Fibroblast of pulmonary artery (primary cell): ENCODE measurements at regions not wholly inside any gene's neighbourhood (a gene's known extent, or its start where the extent isn't known, plus 50 kb on each side); places are given as distances from the start of the nearest gene placed in this dataset.

Experiments
- DNase-seq: peaks from one replicate; pipeline ENCODE4 v3.0.0-alpha.2; 2010; ENCODE audit warnings: low read depth
- H3K4me3 ChIP-seq: replicated peaks from 2 replicates; pipeline ENCODE4 v1.5.1; 2011; ENCODE audit warnings: low read depth, mild to moderate bottlenecking, control low read depth, low read length, moderate library complexity
- CTCF ChIP-seq: IDR thresholded peaks from 2 replicates; pipeline ENCODE4 v1.5.1; 2011; ENCODE audit warnings: mild to moderate bottlenecking, control low read depth, low read length, inconsistent platforms; ENCODE audit errors: missing control alignments

GRCh38 chr10:78335691-78336401, 302.2 kb downstream of the RPS24 start:
- no peak for DNase-seq
- no peak overlapping the region for H3K4me3 ChIP-seq
- no peak for TF ChIP-seq CTCF

DNA sequence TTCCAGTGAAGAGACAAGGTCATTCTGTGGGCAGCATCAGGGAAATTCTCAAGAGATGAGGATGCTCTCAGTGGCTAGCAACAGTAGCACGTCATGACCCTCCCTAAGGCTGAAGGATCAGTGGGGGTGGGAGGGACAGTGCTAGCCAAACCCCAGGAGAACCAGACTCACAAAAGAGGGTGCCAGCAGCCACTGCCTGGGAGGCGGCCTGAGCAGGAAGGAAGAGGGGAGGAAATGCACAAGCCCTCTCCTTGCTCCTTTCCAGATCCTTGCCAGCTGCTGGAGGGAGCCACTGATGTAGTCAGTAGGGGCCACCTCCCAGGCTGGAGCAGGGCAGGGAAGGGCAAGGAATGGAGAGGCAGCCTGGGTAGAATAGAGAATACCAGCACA, 302.7 kb downstream of the RPS24 start:
- TF ChIP-seq CTCF, result no peak
- H3K4me3 ChIP-seq, result no peak overlapping the region
- DNase-seq, result peak; percentile 67

DNA sequence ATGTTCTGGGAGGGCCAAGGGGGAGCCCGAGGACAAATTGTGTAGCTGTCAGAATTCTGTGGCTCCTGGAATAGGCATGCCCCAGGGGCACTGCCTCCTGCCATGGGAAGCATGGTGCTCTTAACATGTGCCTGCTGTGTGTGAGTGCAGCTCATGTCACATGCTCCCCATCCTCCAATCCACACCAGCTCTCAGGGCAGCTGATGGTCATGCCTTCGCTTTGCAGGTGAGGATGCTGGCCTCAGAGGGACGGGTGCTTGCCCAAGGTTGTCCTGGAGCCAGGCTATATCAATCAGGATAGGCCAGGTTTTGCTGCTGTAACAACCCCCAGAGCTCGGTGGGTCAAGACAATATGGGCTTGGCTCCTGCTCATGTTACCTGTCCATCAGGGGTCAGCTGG, 303.4 kb downstream of the RPS24 start:
- no peak for TF ChIP-seq CTCF
- H3K4me3 ChIP-seq, result no peak overlapping the region
- no peak for DNase-seq

DNA sequence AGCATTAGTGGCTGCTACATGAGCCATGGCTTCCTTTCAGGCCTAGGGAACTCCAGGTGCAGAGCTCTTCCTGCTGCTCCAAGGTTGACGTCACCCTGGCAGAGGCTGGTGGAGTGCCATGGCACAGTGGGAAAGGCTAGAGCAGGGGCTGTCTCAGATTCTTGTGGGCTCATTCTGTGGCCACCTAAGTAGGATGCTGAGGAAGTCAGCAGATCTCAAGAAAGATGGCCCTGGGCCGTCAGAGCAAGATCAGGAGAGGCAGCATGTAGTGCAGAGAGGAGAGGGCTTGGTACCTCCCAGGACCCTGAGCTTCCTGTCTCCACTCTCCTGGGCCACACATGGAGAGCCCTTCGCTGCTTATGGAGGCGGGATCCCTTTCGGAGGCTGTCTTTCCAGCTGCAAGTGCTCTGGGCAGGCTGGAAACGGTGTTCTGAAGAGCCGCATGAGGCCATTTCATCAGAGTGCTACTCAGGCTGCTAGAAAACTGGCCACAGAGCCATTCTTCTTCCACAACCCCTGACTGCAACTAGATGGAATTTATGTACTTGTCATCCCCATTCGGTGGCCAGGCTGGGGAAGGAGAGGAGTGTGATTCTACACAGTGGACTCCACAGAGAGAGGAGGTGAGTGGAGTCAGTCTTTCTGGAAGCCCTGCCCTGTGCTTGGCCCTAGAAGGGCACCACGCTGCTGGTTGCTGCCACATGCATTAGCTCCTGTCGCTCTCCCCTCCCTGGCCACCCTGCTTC, 304.2 kb downstream of the RPS24 start:
- TF ChIP-seq CTCF, result no peak
- no peak overlapping the region for H3K4me3 ChIP-seq
- DNase-seq, result no peak

- DNase-seq, result no peak
- TF ChIP-seq CTCF, result no peak
- H3K4me3 ChIP-seq, result no peak overlapping the region
Measured at GRCh38 chr10:78338717-78339116, 305.1 kb downstream of the RPS24 start.

- H3K4me3 ChIP-seq, result no peak overlapping the region
- DNase-seq, result no peak
- no peak for TF ChIP-seq CTCF
Measured at GRCh38 chr10:78339251-78339650, 305.6 kb downstream of the RPS24 start.
